A549 (cell line): ENCODE measurements at regions not wholly inside any gene's neighbourhood (a gene's known extent, or its start where the extent isn't known, plus 50 kb on each side); places are given as distances from the start of the nearest gene placed in this dataset.

ENCODE experiments used
- ATAC-seq, 2 experiments: fragments of 200-7000 bp in 1 of 2; fragments of >200 bp in 1 of 2; cut with Nextera tagmentation in 1 of 2; cut with Tn5 transposase in 1 of 2; 3 replicates each; pipeline versions ENCODE4 v1.8.0 to v1.9.1; 2018 to 2020; ENCODE audit warnings: mild to moderate bottlenecking in 1 of 2, moderate library complexity in 1 of 2
- CTCF ChIA-PET: fragments of 300-600 bp; sonication (Branson Sonifier 250); formaldehyde crosslinking; extraction: SDS; loops from one replicate; lab custom pipeline; 2021; ENCODE audit warnings: antibody characterized with exemption, inconsistent platforms; lab: Yijun Ruan, JAX
- POLR2A ChIA-PET: fragments of 350-600 bp; formaldehyde crosslinking; extraction: SDS; loops from one replicate; lab custom pipeline; 2021; ENCODE audit warnings: antibody characterized with exemption, inconsistent platforms; lab: Yijun Ruan, JAX
- DNase-seq, 2 experiments: peaks; one replicate each; pipeline versions ENCODE4 v3.0.0 to v3.0.0-alpha.2; 2011 to 2016; ENCODE audit warnings: low read depth in 1 of 2, low spot score in 1 of 2
- FAIRE-seq: peaks from 2 replicates; lab custom pipeline; 2011; peaks lifted over from hg19 to GRCh38; lab: Jason Lieb, UNC
- H3K27ac ChIP-seq, 2 experiments: fragments of >200 bp; sonication (Bioruptor Twin); formaldehyde crosslinking; 3 replicates each; pipeline ENCODE4 v1.5.1; 2016 to 2017
- H3K4me1 ChIP-seq: fragments of >200 bp; sonication (Bioruptor Twin); formaldehyde crosslinking; 3 replicates; pipeline ENCODE4 v1.6.1; 2016
- H3K4me2 ChIP-seq: fragments of >200 bp; sonication (Bioruptor Twin); formaldehyde crosslinking; 3 replicates; pipeline ENCODE4 v1.6.1; 2016
- H3K4me3 ChIP-seq: fragments of >200 bp; sonication (Bioruptor Twin); formaldehyde crosslinking; 3 replicates; pipeline ENCODE4 v1.5.1; 2016
- H3K9me3 ChIP-seq: fragments of >200 bp; sonication (Bioruptor Twin); formaldehyde crosslinking; 3 replicates; pipeline ENCODE4 v1.6.1; 2016
- CBX8 ChIP-seq: fragments of 200-600 bp; sonication (generic); IDR thresholded peaks from 2 replicates; pipeline ENCODE4 v1.6.1; 2016
- CHD2 ChIP-seq: fragments of 150-350 bp; IDR thresholded peaks from 2 replicates; pipeline ENCODE4 v1.6.1; 2014; ENCODE audit warnings: low read length; ENCODE audit not compliant: partially characterized antibody
- EHMT2 ChIP-seq: fragments of 200-600 bp; sonication (generic); IDR thresholded peaks from 2 replicates; pipeline ENCODE4 v1.6.1; 2016; ENCODE audit warnings: antibody characterized with exemption, low read depth, mild to moderate bottlenecking, moderate library complexity
- ESRRA ChIP-seq: fragments of 150-350 bp; IDR thresholded peaks from 2 replicates; pipeline ENCODE4 v1.6.1; 2014; ENCODE audit warnings: mild to moderate bottlenecking, low read length, borderline replicate concordance
- FOSB ChIP-seq: fragments of 250-450 bp; sonication (Bioruptor Pico); IDR thresholded peaks from 2 replicates; pipeline ENCODE4 v1.5.0; 2020; ENCODE audit warnings: mild to moderate bottlenecking, moderate library complexity
- HEYL ChIP-seq: fragments of 250-450 bp; sonication (Bioruptor Pico); IDR thresholded peaks from 2 replicates; pipeline ENCODE4 v1.8.0; 2021; ENCODE audit warnings: mild to moderate bottlenecking, moderate library complexity
- HOXA7 ChIP-seq: fragments of 250-450 bp; sonication (Bioruptor Pico); IDR thresholded peaks from 2 replicates; pipeline ENCODE4 v1.5.0; 2020; ENCODE audit warnings: mild to moderate bottlenecking, moderate library complexity
- HOXB5 ChIP-seq: fragments of 250-450 bp; sonication (Bioruptor Pico); IDR thresholded peaks from 2 replicates; pipeline ENCODE4 v1.5.0; 2020; ENCODE audit warnings: mild to moderate bottlenecking, moderate library complexity
- JUNB ChIP-seq: fragments of >200 bp; sonication (Bioruptor Twin); formaldehyde crosslinking; IDR thresholded peaks from 2 replicates; pipeline ENCODE4 v1.6.1; 2016
- KDM1A ChIP-seq: fragments of 200-600 bp; sonication (generic); IDR thresholded peaks from 2 replicates; pipeline ENCODE4 v1.6.1; 2016; ENCODE audit warnings: low read depth, mild to moderate bottlenecking
- NFE2L2 ChIP-seq: fragments of 150-350 bp; conservative IDR thresholded peaks from 2 replicates; pipeline ENCODE4 v1.6.1; 2014; ENCODE audit warnings: low read length
- NR3C1 ChIP-seq: fragments of >200 bp; sonication (Bioruptor Twin); formaldehyde crosslinking; IDR thresholded peaks from 3 replicates; pipeline ENCODE4 v1.6.1; 2017
- RARB ChIP-seq: fragments of 250-450 bp; sonication (Bioruptor Pico); IDR thresholded peaks from 2 replicates; pipeline ENCODE4 v1.8.0; 2021; ENCODE audit warnings: mild to moderate bottlenecking, moderate library complexity
- SMC3 ChIP-seq: fragments of >200 bp; sonication (Bioruptor Twin); formaldehyde crosslinking; IDR thresholded peaks from 3 replicates; pipeline ENCODE4 v1.6.1; 2018; ENCODE audit warnings: inconsistent platforms
- TFCP2L1 ChIP-seq: fragments of 250-450 bp; sonication (Bioruptor Pico); IDR thresholded peaks from 2 replicates; pipeline ENCODE4 v1.5.0; 2021; ENCODE audit warnings: mild to moderate bottlenecking
- TP53 ChIP-seq: fragments of 250-450 bp; sonication (Bioruptor Pico); IDR thresholded peaks from 2 replicates; pipeline ENCODE4 v1.5.0; 2021; ENCODE audit warnings: mild to moderate bottlenecking, moderate library complexity
- ZFP36 ChIP-seq: fragments of 450-650 bp; IDR thresholded peaks from 2 replicates; pipeline ENCODE4 v1.6.1; 2014; ENCODE audit warnings: borderline replicate concordance; ENCODE audit not compliant: partially characterized antibody
- WGBS: methylation state at CpG from one replicate; pipeline ENCODE4 v1.1.6; 2017; ENCODE audit errors: missing lambda C conversion rate; 5-methylcytosine and 5-hydroxymethylcytosine counted together
- TF ChIP-seq, protein P1 (sequence below): IDR thresholded peaks from 2 replicates; pipeline ENCODE4 v1.6.1; 2012; ENCODE audit warnings: low read depth, borderline replicate concordance
- TF ChIP-seq, protein P2 (sequence below): fragments of 250-450 bp; sonication (Bioruptor Pico); IDR thresholded peaks from 2 replicates; pipeline ENCODE4 v1.5.0; 2020; ENCODE audit warnings: low read depth, mild to moderate bottlenecking, moderate library complexity
- TF ChIP-seq, protein P3 (sequence below): fragments of >200 bp; sonication (Bioruptor Twin); formaldehyde crosslinking; IDR thresholded peaks from 3 replicates; pipeline ENCODE4 v1.6.1; 2016
- TF ChIP-seq, protein P4 (sequence below): fragments of 150-350 bp; IDR thresholded peaks from 2 replicates; pipeline ENCODE4 v1.6.1; 2014; ENCODE audit warnings: low read depth, mild to moderate bottlenecking, low read length
- TF ChIP-seq, protein P5 (sequence below): fragments of >200 bp; sonication (Bioruptor Twin); formaldehyde crosslinking; IDR thresholded peaks from 2 replicates; pipeline ENCODE4 v1.6.1; 2016
- TF ChIP-seq, protein P6 (sequence below): fragments of >200 bp; sonication (Bioruptor Twin); formaldehyde crosslinking; IDR thresholded peaks from 3 replicates; pipeline ENCODE4 v1.5.1; 2016
- TF ChIP-seq, protein P7 (sequence below): IDR thresholded peaks from 2 replicates; pipeline ENCODE4 v1.6.1; 2012
- TF ChIP-seq, protein P8 (sequence below): IDR thresholded peaks from 2 replicates; pipeline ENCODE4 v1.6.1; 2012

DNA sequence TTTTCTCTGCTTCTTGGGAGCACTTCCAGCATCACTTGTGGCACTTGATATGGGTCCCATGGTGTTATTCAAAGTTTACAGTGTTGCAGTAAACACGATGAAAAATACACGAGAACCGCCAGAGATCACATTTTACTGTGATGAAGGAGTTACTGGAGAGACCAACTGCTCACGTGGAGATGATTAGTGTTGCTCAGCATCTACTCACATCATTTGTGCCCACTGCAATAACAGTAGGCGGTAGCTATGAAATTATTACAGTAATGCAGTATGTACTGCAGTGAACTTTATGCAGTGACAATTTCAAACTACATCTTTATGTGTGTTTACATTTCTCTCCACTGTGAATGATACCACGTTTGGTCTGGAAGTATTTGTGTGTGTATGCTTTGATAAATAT, 93.5 kb downstream of the SLC4A3 start (continued):
- TF ChIP-seq TP53 (no peak), EHMT2 (no peak), ZFP36 (no peak), HOXA7 (no peak), TFCP2L1 (no peak)
- TF ChIP-seq, all 56 proteins: peak for 0

DNA sequence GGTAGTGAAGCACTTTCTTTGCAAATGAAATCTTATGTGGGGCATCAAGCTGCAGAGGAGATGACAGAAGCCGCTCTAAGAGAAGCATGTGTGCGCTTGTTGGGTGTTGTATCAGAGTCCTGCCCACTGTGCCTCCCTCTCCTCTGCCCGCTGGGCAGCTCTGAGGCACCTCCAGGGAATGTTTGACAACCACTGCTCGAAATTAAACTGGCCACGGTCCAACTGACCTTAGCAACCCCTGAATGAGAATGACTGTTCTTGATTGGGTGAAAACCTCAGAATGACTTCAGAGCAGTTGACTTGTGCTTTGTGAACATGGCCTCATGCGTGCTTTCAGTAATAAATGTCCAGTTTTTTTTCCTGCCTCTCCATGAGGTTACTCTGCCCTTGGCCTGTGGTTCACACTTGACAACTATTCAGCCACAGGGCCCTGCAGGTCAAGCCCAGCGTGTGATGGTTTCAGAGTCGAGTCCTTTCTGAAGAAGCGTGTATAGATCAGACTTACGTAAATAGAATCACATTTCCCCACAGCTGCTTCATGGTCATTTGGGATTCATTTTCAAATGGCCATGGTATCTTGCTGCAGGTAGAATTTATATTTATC, 94.9 kb downstream of the SLC4A3 start:
- ATAC-seq: peak in 1 of 2 experiments; percentile 30; a peak in 2 of 6 replicates

DNA sequence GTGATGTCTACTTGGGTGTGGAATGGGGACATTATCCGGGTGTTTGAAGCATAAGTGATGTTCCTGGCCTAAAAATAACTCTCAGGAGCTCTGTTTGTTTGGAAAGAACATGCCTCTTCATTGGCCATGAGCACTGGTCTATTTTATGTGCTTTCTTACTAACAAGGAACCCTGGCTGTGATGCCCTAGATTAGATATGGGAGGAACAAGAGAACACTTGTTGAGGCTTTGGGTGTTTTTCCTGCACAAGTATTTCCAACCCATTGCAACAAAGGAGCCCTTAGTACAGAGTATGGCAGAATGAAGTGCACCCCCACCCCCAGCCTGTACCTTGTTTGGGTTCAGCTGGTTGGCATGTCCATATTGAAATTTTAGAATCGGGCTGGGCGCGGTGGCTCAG, 95.9 kb downstream of the SLC4A3 start:
- POLR2A ChIA-PET: no interaction called here
- Histone ChIP-seq H3K4me1 (no peaks in the 10 kb centered on the region), H3K27ac (no peak overlapping the region), H3K4me2 (no peak overlapping the region), H3K9me3 (no peaks in the 10 kb centered on the region), H3K4me3 (no peak overlapping the region)
- FAIRE-seq: no peak
- CTCF ChIA-PET: interaction anchor here (0.6 to 1.7 kb wide), 2 partner anchors 14 to 319 kb away, joined by 3 to 4 read pairs; no protein-coding TSS in a partner anchor
- ATAC-seq: no peak
- no peak for DNase-seq
- 76% methylated on average over 4 of the region's 4 CpGs for WGBS
- TF ChIP-seq, protein P1, sequence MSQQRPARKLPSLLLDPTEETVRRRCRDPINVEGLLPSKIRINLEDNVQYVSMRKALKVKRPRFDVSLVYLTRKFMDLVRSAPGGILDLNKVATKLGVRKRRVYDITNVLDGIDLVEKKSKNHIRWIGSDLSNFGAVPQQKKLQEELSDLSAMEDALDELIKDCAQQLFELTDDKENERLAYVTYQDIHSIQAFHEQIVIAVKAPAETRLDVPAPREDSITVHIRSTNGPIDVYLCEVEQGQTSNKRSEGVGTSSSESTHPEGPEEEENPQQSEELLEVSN: no peak
- TF ChIP-seq, protein P2, sequence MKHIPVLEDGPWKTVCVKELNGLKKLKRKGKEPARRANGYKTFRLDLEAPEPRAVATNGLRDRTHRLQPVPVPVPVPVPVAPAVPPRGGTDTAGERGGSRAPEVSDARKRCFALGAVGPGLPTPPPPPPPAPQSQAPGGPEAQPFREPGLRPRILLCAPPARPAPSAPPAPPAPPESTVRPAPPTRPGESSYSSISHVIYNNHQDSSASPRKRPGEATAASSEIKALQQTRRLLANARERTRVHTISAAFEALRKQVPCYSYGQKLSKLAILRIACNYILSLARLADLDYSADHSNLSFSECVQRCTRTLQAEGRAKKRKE (CRISPR knock-in tag): no peak
- TF ChIP-seq, protein P3, sequence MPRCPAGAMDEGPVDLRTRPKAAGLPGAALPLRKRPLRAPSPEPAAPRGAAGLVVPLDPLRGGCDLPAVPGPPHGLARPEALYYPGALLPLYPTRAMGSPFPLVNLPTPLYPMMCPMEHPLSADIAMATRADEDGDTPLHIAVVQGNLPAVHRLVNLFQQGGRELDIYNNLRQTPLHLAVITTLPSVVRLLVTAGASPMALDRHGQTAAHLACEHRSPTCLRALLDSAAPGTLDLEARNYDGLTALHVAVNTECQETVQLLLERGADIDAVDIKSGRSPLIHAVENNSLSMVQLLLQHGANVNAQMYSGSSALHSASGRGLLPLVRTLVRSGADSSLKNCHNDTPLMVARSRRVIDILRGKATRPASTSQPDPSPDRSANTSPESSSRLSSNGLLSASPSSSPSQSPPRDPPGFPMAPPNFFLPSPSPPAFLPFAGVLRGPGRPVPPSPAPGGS: no peak
- TF ChIP-seq RARB (CRISPR knock-in tag): no peak

More for the DNA sequence above, 94.9 kb downstream of the SLC4A3 start:
- Histone ChIP-seq H3K4me1 (no peaks in the 10 kb centered on the region), H3K27ac (no peak overlapping the region), H3K4me3 (no peak overlapping the region), H3K4me2 (no peak overlapping the region), H3K9me3 (no peaks in the 10 kb centered on the region)
- ChIA-PET CTCF (interaction anchor here (1.7 kb wide), 1 partner anchor 15 kb away, joined by 4 read pairs; no protein-coding TSS in a partner anchor), POLR2A (no interaction called here)
- no peak for TF ChIP-seq CBX8
- TF ChIP-seq, protein P4, sequence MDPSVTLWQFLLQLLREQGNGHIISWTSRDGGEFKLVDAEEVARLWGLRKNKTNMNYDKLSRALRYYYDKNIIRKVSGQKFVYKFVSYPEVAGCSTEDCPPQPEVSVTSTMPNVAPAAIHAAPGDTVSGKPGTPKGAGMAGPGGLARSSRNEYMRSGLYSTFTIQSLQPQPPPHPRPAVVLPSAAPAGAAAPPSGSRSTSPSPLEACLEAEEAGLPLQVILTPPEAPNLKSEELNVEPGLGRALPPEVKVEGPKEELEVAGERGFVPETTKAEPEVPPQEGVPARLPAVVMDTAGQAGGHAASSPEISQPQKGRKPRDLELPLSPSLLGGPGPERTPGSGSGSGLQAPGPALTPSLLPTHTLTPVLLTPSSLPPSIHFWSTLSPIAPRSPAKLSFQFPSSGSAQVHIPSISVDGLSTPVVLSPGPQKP: no peak
- no peak for TF ChIP-seq FOSB (CRISPR knock-in tag)
- no peak for TF ChIP-seq HOXB5 (CRISPR knock-in tag)
- TF ChIP-seq JUNB: no peak
- TF ChIP-seq KDM1A: no peak
- TF ChIP-seq, protein P5, sequence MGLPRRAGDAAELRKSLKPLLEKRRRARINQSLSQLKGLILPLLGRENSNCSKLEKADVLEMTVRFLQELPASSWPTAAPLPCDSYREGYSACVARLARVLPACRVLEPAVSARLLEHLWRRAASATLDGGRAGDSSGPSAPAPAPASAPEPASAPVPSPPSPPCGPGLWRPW: no peak
- TF ChIP-seq, protein P6, sequence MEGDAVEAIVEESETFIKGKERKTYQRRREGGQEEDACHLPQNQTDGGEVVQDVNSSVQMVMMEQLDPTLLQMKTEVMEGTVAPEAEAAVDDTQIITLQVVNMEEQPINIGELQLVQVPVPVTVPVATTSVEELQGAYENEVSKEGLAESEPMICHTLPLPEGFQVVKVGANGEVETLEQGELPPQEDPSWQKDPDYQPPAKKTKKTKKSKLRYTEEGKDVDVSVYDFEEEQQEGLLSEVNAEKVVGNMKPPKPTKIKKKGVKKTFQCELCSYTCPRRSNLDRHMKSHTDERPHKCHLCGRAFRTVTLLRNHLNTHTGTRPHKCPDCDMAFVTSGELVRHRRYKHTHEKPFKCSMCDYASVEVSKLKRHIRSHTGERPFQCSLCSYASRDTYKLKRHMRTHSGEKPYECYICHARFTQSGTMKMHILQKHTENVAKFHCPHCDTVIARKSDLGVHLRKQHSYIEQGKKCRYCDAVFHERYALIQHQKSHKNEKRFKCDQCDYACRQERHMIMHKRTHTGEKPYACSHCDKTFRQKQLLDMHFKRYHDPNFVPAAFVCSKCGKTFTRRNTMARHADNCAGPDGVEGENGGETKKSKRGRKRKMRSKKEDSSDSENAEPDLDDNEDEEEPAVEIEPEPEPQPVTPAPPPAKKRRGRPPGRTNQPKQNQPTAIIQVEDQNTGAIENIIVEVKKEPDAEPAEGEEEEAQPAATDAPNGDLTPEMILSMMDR: no peak
- TF ChIP-seq, protein P1: no peak
- TF ChIP-seq HEYL: no peak
- TF ChIP-seq NFE2L2: no peak
- TF ChIP-seq NR3C1: no peak
- TF ChIP-seq HOXA7: no peak
- TF ChIP-seq, protein P7, sequence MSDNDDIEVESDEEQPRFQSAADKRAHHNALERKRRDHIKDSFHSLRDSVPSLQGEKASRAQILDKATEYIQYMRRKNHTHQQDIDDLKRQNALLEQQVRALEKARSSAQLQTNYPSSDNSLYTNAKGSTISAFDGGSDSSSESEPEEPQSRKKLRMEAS: no peak
- no peak for TF ChIP-seq CHD2
- no peak for TF ChIP-seq ESRRA
- TF ChIP-seq, protein P8, sequence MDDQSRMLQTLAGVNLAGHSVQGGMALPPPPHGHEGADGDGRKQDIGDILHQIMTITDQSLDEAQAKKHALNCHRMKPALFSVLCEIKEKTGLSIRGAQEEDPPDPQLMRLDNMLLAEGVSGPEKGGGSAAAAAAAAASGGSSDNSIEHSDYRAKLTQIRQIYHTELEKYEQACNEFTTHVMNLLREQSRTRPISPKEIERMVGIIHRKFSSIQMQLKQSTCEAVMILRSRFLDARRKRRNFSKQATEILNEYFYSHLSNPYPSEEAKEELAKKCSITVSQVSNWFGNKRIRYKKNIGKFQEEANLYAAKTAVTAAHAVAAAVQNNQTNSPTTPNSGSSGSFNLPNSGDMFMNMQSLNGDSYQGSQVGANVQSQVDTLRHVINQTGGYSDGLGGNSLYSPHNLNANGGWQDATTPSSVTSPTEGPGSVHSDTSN: no peak
- no peak for TF ChIP-seq SMC3
- no peak for FAIRE-seq
- DNase-seq: no peak
- 59% methylated on average over 10 of the region's 10 CpGs for WGBS
